NCI-H446 (cell line): ENCODE measurements at regions not wholly inside any gene's neighbourhood (a gene's known extent, or its start where the extent isn't known, plus 50 kb on each side); places are given as distances from the start of the nearest gene placed in this dataset.
"Not testable (repeated sequence)": the region's sequence is repeated elsewhere in the genome, so short reads cannot be mapped to it uniquely, and the experiment has no call there.

Source experiments
- DNase-seq, 2 experiments: peaks; one replicate each; lab custom pipeline; 2025; lab: John Stamatoyannopoulos, UW

- DNase-seq, result not testable (repeated sequence)
Observed at GRCh38 chrY:7588176-7588575, 676.6 kb upstream of the AMELY start.

- DNase-seq, result no peak
Observed at GRCh38 chrY:7562541-7562940, 651.0 kb upstream of the AMELY start.

- DNase-seq, result no peak
Observed at GRCh38 chrY:7557675-7558074, 646.1 kb upstream of the AMELY start.

GRCh38 chrY:7555006-7555405 is 643.5 kb upstream of the AMELY start:
- peak in 1 of 2 experiments; percentile 26 for DNase-seq

GRCh38 chrY:7545060-7545459 is 633.5 kb upstream of the AMELY start:
- no peak for DNase-seq

- DNase-seq, result peak in 1 of 2 experiments; percentile 2
Observed at GRCh38 chrY:7544172-7544770, 632.7 kb upstream of the AMELY start.

- peak in 1 of 2 experiments; percentile 12 for DNase-seq
Observed at GRCh38 chrY:7543506-7543905, 632.0 kb upstream of the AMELY start.

GRCh38 chrY:7542256-7542858 is 630.8 kb upstream of the AMELY start:
- DNase-seq, result no peak

- no peak for DNase-seq
Observed at GRCh38 chrY:7529396-7529795, 617.8 kb upstream of the AMELY start.

- not testable (repeated sequence) for DNase-seq
Observed at GRCh38 chrY:7527568-7527967, 616.0 kb upstream of the AMELY start.

GRCh38 chrY:7518387-7518786 is 606.8 kb upstream of the AMELY start:
- no peak for DNase-seq

- no peak for DNase-seq
Observed at GRCh38 chrY:7516268-7516667, 604.7 kb upstream of the AMELY start.

- DNase-seq, result no peak
Observed at GRCh38 chrY:7515812-7516211, 604.3 kb upstream of the AMELY start.

- no peak for DNase-seq
Observed at GRCh38 chrY:7502896-7503295, 591.3 kb upstream of the AMELY start.

GRCh38 chrY:7501236-7501635 is 589.7 kb upstream of the AMELY start:
- no peak for DNase-seq

- no peak for DNase-seq
Observed at GRCh38 chrY:7496001-7496400, 584.4 kb upstream of the AMELY start.

- not testable (repeated sequence) for DNase-seq
Observed at GRCh38 chrY:7484455-7485285, 573.1 kb upstream of the AMELY start.

- DNase-seq, result no peak
Observed at GRCh38 chrY:7471976-7472375, 560.4 kb upstream of the AMELY start.

GRCh38 chrY:7470037-7470436 is 558.5 kb upstream of the AMELY start:
- DNase-seq, result no peak

GRCh38 chrY:7468951-7469745 is 557.6 kb upstream of the AMELY start:
- DNase-seq, result no peak

GRCh38 chrY:7467796-7468520 is 556.4 kb upstream of the AMELY start:
- no peak for DNase-seq

- DNase-seq, result no peak
Observed at GRCh38 chrY:7465185-7465621, 553.7 kb upstream of the AMELY start.
